ENCODE measurements at regions not wholly inside any gene's neighbourhood (a gene's known extent, or its start where the extent isn't known, plus 50 kb on each side); places are given as distances from the start of the nearest gene placed in this dataset.

DNA sequence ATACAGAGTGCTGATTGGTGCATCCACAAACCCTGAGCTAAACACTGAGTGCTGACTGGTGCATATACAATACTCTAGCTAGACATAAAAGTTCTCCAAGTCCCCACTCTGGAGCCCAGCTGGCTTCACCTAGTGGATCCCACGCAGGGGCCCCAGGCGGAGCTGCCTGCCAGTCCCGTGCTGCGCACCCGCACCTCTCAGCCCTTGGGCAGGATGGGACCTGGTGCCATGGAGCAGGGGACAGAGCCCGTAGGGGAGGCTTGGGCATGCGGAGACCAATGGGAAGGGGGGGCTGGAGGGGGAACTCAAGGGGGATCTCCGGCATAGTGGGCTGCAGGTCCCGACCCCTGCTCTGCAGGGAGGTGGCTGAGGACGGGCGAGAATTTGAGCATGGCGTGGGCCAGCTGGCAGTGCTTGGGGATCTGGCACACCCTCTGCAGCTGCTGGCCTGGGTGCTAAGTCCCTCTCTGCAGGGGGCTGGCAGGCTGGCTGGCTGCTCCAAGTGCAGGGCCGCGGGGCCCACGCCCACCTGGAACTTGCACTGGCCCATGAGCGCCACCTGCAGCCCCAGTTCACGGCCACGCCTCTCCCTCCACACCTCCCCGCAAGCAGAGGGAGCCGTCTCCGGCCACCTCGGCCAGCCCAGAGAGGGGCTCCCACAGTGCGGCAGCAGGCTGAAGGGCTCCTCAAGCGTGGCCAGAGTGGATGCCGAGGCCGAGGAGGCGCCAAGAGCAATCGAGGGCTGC is 104.9 kb downstream of the NTMT2 start:
- Mint-ChIP-seq H3K9me3 (no peaks in the 10 kb centered on the region), H3K36me3 (ENCODE audit: insufficient read depth) (no peaks in the 10 kb centered on the region), H3K27ac (no peak overlapping the region), H3K4me1 (ENCODE audit: low read depth in 2 of 2) (no peaks in the 10 kb centered on the region), H3K27me3 (no peaks in the 10 kb centered on the region), H3K4me3 (no peak overlapping the region)
- DNase-seq (no peak), ATAC-seq (replicated peaks) (no peak)

DNA sequence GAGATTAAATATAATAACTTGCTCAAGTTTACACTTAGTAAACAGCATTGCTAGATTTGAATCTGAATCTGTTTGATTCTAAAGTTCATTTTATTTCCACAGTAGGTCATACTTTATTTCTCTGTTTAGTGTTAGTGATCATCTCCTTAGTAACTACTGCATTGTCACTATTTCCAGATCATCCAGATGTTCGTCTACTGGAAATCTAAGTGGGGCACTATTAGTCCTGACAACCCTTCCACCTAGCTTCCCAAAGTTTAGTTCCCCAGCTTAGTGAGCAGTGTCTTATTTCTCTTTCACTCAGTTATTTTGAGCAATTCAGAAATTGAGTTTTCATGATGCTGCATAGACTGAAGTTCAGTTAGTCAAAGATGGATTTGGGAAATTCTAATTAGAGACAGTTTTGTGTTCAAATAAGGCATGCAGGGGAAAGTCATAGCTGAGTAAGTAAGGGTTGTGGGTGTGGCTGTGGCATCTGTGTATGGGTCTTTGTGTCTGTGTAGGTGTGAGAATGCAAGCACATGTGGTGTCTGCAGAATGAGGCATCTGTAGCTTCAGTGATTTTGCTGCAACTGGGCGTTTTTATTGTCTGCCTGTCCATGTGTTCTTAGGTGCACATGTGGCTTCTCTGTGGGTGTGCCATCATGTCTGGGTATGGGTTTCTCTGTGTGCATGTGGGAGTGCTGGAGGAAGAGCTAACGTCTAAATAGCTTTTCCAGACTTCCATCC is 107.3 kb downstream of the NTMT2 start:
- peaks cover 0 to under 1% of the 10 kb centered on the region in 2 donors for H3K27me3 Mint-ChIP-seq
- no peak for ATAC-seq (replicated peaks)
- H3K9me3 Mint-ChIP-seq: no peaks in the 10 kb centered on the region
- no peak overlapping the region for H3K27ac Mint-ChIP-seq
- H3K4me1 Mint-ChIP-seq (ENCODE audit: low read depth in 2 of 2): no peaks in the 10 kb centered on the region
- no peak overlapping the region for H3K4me3 Mint-ChIP-seq
- DNase-seq: no peak
- no peaks in the 10 kb centered on the region for H3K36me3 Mint-ChIP-seq (ENCODE audit: insufficient read depth)

DNA sequence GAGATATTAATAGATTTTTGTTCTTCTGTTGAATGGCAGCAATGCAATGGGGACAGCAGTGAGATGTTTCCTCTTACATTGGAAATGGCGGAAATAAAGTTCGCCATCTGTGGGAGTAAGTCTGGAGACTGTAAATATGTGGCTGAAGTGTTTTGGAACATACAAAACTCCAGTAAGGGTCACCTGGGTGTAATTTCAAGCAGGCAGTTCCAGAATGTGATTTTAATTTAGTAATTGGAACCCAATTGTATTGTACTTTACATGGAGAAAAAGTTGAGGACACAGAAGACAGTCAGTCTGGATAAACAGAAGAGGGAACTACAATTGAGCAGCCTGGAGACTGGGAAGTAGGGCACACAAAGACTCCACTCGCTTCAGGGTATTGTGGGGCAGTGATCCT is 108.6 kb downstream of the NTMT2 start:
- H3K9me3 Mint-ChIP-seq: no peaks in the 10 kb centered on the region
- H3K27ac Mint-ChIP-seq: no peak overlapping the region
- H3K36me3 Mint-ChIP-seq (ENCODE audit: insufficient read depth): no peaks in the 10 kb centered on the region
- ATAC-seq (replicated peaks) (no peak), DNase-seq (no peak)
- no peak overlapping the region for H3K4me3 Mint-ChIP-seq
- H3K4me1 Mint-ChIP-seq (ENCODE audit: low read depth in 2 of 2): no peaks in the 10 kb centered on the region
- peaks cover 5 to 13% of the 10 kb centered on the region in 2 donors for H3K27me3 Mint-ChIP-seq

DNA sequence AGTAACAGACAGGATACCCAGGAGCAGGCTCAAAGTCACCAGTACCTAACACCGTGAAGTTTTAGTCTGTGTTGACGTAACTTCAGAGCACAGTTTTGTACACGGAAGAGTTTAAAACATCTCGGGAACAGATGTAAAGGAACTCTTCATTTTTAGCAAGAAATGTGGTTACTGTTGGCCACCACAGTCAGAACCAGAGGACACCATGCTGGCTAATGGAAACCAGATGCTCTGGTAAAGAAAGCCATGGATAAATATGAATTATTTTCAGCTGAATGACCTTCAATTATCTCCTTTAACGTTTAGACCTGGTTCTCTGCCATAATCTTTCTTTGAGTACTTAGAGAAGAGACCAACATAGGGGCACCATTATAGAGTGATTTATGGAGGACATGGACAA is 115.9 kb downstream of the NTMT2 start:
- Mint-ChIP-seq H3K4me3 (no peak overlapping the region), H3K4me1 (ENCODE audit: low read depth in 2 of 2) (no peaks in the 10 kb centered on the region), H3K27me3 (peaks cover 7 to 15% of the 10 kb centered on the region in 2 donors), H3K9me3 (no peaks in the 10 kb centered on the region), H3K27ac (no peak overlapping the region), H3K36me3 (ENCODE audit: insufficient read depth) (no peaks in the 10 kb centered on the region)
- no peak for DNase-seq
- ATAC-seq (replicated peaks): no peak

DNA sequence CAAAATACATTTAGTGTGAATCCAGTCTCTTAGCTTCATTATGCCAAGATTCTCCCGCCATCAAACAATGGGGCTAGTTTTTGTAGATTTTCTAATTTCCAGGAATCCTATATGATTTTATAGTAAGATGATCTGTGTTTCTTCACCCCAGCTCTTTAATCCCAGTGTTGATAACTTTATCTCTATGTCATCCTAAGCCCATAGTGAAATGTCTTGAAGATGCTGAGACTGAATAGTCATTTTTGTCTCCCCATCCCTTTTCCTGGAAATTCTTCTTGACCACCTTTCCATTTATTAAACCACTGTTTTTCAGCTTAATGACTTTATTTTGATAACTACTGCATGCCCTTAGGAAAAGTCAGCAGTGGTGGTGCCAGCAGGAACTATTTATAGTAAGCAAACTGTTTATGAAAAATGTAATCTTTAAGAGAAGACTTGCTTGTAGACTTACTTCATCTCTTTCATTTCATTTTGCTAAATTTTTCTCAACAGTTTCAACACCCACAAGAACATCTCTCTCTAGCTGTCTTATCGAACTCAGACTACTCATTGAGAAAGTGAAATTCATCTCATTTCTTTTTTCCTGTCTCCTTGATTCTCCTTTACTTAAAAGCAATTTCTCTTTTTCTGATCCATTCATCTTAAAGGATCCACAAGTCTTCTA is 116.6 kb downstream of the NTMT2 start:
- Mint-ChIP-seq H3K36me3 (ENCODE audit: insufficient read depth) (no peaks in the 10 kb centered on the region), H3K27me3 (peaks cover 7 to 15% of the 10 kb centered on the region in 2 donors), H3K9me3 (no peaks in the 10 kb centered on the region), H3K4me3 (no peak overlapping the region), H3K27ac (no peak overlapping the region), H3K4me1 (ENCODE audit: low read depth in 2 of 2) (no peaks in the 10 kb centered on the region)
- DNase-seq (no peak), ATAC-seq (replicated peaks) (no peak)

DNA sequence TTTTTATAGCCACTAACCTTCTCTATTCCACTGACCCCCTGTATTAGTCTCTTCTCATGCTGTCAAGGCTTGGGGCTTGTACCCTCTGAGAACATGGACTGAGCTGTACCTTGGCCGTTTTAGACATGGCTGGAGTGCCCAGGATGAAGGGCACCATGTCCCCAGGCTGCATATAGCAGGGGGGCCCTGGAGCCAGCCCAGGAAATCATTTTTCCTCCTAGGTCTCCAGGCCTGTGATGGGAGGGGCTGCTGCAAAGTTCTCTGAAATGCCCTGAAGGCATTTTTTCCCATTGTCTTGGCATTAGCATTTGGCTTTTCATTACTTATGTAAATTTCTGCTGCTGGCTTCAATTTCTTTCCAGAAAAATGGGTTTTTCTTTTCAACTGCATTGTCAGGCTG is 119.5 kb downstream of the NTMT2 start:
- no peak overlapping the region for H3K4me3 Mint-ChIP-seq
- no peaks in the 10 kb centered on the region for H3K27me3 Mint-ChIP-seq
- no peaks in the 10 kb centered on the region for H3K36me3 Mint-ChIP-seq (ENCODE audit: insufficient read depth)
- H3K9me3 Mint-ChIP-seq: no peaks in the 10 kb centered on the region
- DNase-seq: no peak
- H3K4me1 Mint-ChIP-seq (ENCODE audit: low read depth in 2 of 2): no peaks in the 10 kb centered on the region
- no peak overlapping the region for H3K27ac Mint-ChIP-seq
- ATAC-seq (replicated peaks): no peak

DNA sequence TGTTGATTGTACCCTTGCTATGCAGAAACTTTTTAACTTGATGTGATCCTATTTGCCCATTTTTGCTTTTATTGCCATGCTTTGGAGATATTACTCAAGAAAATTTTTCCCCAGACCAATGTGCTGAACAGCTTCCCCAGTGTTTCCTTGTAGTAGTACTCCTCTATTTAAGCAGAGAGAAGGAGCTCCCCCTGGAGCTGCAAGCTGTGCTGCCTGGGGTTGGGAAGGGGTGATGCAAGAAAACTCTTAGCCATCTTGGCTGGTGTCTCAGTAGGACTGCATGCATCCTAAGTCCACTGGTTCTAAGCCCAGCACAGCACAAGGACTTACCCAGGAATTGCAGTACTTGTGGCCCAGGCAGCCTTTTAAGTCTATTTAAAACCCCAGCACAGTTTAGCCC is 121.6 kb downstream of the NTMT2 start:
- no peaks in the 10 kb centered on the region for H3K4me1 Mint-ChIP-seq (ENCODE audit: low read depth in 2 of 2)
- H3K4me3 Mint-ChIP-seq: no peak overlapping the region
- DNase-seq: no peak
- H3K9me3 Mint-ChIP-seq: no peaks in the 10 kb centered on the region
- ATAC-seq (replicated peaks): no peak
- H3K27me3 Mint-ChIP-seq: peaks cover 0 to 4% of the 10 kb centered on the region in 2 donors
- H3K36me3 Mint-ChIP-seq (ENCODE audit: insufficient read depth): no peaks in the 10 kb centered on the region
- H3K27ac Mint-ChIP-seq: no peak overlapping the region

DNA sequence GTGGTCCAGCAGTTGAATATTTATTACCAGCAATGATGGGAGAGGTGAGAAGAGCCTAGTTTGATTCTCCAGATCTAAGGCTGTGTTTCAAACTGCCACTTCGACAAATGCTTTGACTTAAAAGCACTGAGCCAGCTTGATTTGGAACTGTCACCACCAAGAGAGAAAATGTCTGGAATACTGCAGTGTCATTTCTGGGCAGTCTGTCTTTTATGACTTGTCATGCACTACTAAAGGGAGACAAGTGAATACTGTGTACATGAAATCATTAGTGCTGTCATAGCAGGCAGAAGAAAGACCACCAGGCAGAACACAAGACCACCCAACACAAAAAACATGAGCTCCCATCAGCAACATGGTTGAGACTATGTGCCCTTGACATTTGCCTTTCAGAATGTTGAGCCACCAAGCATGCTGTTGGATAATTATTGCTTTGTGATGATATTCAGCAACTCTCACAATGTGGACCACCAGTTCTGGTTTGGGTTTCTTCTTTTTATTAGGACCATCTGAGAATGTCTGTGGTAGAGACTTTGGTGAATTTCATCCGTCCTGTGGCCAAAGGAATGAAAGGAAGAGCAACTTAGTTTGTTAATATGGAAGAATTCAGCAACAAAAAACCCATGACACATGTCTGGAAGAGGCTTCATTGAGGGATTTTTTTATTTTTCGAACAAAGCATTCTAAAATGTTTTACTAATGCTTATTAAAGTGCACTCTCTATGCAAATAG is 125.8 kb downstream of the NTMT2 start:
- H3K4me3 Mint-ChIP-seq: no peak overlapping the region
- ATAC-seq (replicated peaks) (no peak), DNase-seq (no peak)
- H3K27me3 Mint-ChIP-seq: peaks cover 20 to 27% of the 10 kb centered on the region in 2 donors
- no peaks in the 10 kb centered on the region for H3K9me3 Mint-ChIP-seq
- H3K27ac Mint-ChIP-seq: no peak overlapping the region
- no peaks in the 10 kb centered on the region for H3K4me1 Mint-ChIP-seq (ENCODE audit: low read depth in 2 of 2)
- no peaks in the 10 kb centered on the region for H3K36me3 Mint-ChIP-seq (ENCODE audit: insufficient read depth)

DNA sequence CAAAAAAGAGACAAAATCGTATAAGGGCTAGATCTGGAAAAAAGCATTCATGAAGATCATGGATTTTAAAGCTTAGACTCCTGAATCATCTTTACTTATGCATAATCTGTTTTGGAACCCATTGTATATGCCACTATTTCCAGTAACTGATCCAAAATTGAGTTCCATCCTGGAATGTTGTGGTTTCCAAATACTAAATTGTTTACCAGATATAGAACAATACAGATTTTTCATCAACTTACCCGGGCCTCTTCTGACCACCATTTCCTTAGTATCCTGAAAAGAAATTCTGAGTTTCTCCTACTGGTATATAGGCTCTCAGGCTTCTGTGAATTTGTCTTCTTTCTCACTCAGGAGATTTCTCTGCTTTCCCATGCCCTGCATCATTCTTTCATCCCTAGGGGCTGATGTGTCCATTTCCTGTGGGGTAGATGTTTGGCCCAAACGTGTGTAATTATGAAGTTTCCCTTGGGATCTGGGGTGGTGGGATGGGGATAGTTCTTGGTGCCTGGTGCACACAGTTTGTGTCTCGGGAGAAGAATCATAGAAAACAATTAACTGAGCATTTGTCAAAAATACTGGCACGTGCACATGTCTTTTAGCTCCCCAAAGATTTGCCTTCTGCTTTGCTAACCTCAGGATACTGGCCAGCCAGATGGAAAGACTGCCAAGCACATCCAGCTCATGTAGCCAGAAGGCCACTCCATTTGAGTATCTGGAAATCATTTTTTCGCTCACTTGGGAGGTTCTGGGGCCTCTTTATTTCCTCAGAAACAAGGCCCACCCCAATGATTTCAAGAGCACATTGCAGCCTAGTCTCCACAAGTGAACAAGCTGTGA is 127.8 kb downstream of the NTMT2 start:
- DNase-seq: no peak
- H3K9me3 Mint-ChIP-seq: no peaks in the 10 kb centered on the region
- peaks cover 35 to 44% of the 10 kb centered on the region in 2 donors for H3K27me3 Mint-ChIP-seq
- ATAC-seq (replicated peaks): no peak
- no peaks in the 10 kb centered on the region for H3K4me1 Mint-ChIP-seq (ENCODE audit: low read depth in 2 of 2)
- no peaks in the 10 kb centered on the region for H3K36me3 Mint-ChIP-seq (ENCODE audit: insufficient read depth)
- no peak overlapping the region for H3K27ac Mint-ChIP-seq
- H3K4me3 Mint-ChIP-seq: no peak overlapping the region

DNA sequence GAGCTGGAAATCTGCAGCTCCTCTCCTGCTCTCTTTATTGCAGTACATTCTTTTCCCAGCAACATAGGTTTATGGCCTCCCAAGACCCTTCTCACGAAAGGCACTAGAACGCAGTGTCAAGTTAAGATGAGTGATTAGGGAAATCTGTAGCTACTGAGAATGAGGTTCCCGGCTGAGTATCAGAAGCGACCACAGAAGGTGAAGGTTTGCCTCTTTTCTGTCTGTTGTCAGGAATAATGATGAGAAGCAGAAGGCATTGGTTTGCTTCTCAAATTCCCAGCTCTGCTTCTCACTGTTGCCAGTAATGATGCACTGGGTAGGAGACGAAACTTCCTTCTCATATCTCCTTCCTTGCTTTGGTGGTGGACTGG is 128.4 kb downstream of the NTMT2 start:
- Mint-ChIP-seq H3K27me3 (peaks cover 40 to 44% of the 10 kb centered on the region in 2 donors), H3K4me1 (ENCODE audit: low read depth in 2 of 2) (no peaks in the 10 kb centered on the region), H3K9me3 (no peaks in the 10 kb centered on the region), H3K27ac (no peak overlapping the region), H3K36me3 (ENCODE audit: insufficient read depth) (no peaks in the 10 kb centered on the region), H3K4me3 (no peak overlapping the region)
- ATAC-seq (replicated peaks) (no peak), DNase-seq (no peak)

DNA sequence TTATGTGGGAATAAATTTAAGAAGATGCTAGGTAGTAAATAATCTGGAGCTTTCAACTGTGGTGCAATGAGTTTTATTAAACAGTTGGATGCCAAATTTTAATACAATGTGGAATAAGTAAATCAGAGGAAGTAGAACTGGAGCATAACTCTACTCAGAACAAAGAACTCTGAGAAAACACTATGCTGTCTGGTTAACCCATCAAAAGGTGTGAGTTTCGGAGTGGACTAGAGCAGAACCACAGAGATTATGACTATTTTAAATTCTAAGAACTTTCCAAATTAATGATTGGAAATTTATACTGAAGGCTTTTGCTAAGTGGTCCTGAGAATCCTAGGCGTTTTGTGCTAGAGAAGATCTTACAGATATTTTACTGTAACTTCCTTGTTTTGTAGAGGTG is 132.2 kb downstream of the NTMT2 start:
- Mint-ChIP-seq H3K27ac (no peak overlapping the region), H3K27me3 (peaks cover 35 to 41% of the 10 kb centered on the region in 2 donors), H3K4me3 (no peak overlapping the region), H3K9me3 (no peaks in the 10 kb centered on the region), H3K4me1 (ENCODE audit: low read depth in 2 of 2) (no peaks in the 10 kb centered on the region), H3K36me3 (ENCODE audit: insufficient read depth) (no peaks in the 10 kb centered on the region)
- ATAC-seq (replicated peaks) (no peak), DNase-seq (no peak)

DNA sequence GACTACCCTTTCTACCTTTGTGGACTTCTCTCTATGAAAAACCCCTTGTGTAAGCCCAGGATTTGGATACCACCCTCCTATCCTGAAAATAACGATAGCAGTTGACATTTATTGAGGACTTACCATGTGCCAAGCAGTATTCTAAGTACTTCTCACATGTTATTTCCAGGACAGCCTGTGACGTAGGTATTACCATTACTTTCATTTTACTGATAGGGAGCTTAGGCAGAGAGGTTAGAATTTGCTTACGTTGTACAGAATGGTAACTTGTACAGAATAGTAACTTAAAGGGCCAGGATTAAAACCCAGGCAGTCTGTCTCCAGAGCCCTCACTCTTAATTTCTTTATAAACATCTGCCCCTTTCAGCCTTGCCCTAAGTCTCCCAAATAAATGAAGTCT is 138.3 kb downstream of the NTMT2 start:
- H3K9me3 Mint-ChIP-seq: no peaks in the 10 kb centered on the region
- H3K27ac Mint-ChIP-seq: no peak overlapping the region
- H3K36me3 Mint-ChIP-seq (ENCODE audit: insufficient read depth): no peaks in the 10 kb centered on the region
- H3K4me1 Mint-ChIP-seq (ENCODE audit: low read depth in 2 of 2): no peaks in the 10 kb centered on the region
- H3K27me3 Mint-ChIP-seq: peaks cover 0 to 15% of the 10 kb centered on the region in 2 donors
- no peak overlapping the region for H3K4me3 Mint-ChIP-seq
- ATAC-seq (replicated peaks): no peak
- DNase-seq: no peak

DNA sequence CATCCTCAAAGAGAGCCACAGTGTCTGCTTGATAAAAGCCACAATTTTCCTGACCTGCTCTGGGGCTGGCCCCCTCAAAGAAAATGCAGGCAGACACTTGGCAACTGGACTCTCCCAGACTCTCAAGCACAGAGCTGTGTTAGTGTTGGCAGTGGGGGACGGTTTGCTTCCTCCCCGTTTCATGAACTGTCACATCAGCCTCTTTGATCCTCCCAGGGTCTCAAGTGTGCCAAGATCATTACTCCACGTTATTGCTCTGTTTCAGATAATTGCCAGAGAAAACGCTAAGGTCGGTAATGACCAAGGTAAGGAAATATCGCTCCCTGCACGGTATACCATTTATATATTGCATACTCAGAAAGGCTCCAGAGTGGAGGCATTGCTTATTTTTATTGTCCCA is 138.8 kb downstream of the NTMT2 start:
- Mint-ChIP-seq H3K9me3 (no peaks in the 10 kb centered on the region), H3K27me3 (peaks cover 0 to 18% of the 10 kb centered on the region in 2 donors), H3K36me3 (ENCODE audit: insufficient read depth) (no peaks in the 10 kb centered on the region), H3K4me1 (ENCODE audit: low read depth in 2 of 2) (no peaks in the 10 kb centered on the region), H3K27ac (no peak overlapping the region), H3K4me3 (no peak overlapping the region)
- no peak for DNase-seq
- no peak for ATAC-seq (replicated peaks)
